HEK293T (cell line): ENCODE measurements at regions not wholly inside any gene's neighbourhood (a gene's known extent, or its start where the extent isn't known, plus 50 kb on each side); places are given as distances from the start of the nearest gene placed in this dataset.
"Not testable (repeated sequence)": the region's sequence is repeated elsewhere in the genome, so short reads cannot be mapped to it uniquely, and the experiment has no call there.

ENCODE experiments used
- BHLHE40 ChIP-seq: fragments of 450-650 bp; IDR thresholded peaks from 2 replicates; pipeline ENCODE4 v1.6.1; 2016; ENCODE audit warnings: mild to moderate bottlenecking, moderate library complexity, borderline replicate concordance
- FOXA1 ChIP-seq: fragments of 450-650 bp; IDR thresholded peaks from 2 replicates; pipeline ENCODE4 v1.6.1; 2016; ENCODE audit warnings: mild to moderate bottlenecking
- FOXK2 ChIP-seq: fragments of 450-650 bp; IDR thresholded peaks from 2 replicates; pipeline ENCODE4 v1.6.1; 2016; ENCODE audit warnings: mild to moderate bottlenecking
- FOXM1 ChIP-seq: fragments of 450-650 bp; IDR thresholded peaks from 2 replicates; pipeline ENCODE4 v1.6.1; 2017; ENCODE audit warnings: mild to moderate bottlenecking, borderline replicate concordance
- L3MBTL2 ChIP-seq: fragments of 450-650 bp; conservative IDR thresholded peaks from 2 replicates; pipeline ENCODE4 v1.6.1; 2016; ENCODE audit warnings: mild to moderate bottlenecking
- SUZ12 ChIP-seq: fragments of 450-650 bp; IDR thresholded peaks from 2 replicates; pipeline ENCODE4 v1.6.1; 2016; ENCODE audit warnings: mild to moderate bottlenecking
- TARDBP ChIP-seq: fragments of 450-650 bp; IDR thresholded peaks from 2 replicates; pipeline ENCODE4 v1.6.1; 2016
- ZNF384 ChIP-seq: fragments of 450-650 bp; IDR thresholded peaks from 2 replicates; pipeline ENCODE4 v1.6.1; 2016
- TF ChIP-seq, protein P1 (sequence below): fragments of 450-650 bp; IDR thresholded peaks from 2 replicates; pipeline ENCODE4 v1.6.1; 2016

GRCh38 chr5:34189752-34190411 is 146.9 kb upstream of the C1QTNF3 start:
- TF ChIP-seq, protein P1, sequence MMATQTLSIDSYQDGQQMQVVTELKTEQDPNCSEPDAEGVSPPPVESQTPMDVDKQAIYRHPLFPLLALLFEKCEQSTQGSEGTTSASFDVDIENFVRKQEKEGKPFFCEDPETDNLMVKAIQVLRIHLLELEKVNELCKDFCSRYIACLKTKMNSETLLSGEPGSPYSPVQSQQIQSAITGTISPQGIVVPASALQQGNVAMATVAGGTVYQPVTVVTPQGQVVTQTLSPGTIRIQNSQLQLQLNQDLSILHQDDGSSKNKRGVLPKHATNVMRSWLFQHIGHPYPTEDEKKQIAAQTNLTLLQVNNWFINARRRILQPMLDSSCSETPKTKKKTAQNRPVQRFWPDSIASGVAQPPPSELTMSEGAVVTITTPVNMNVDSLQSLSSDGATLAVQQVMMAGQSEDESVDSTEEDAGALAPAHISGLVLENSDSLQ, result not testable (repeated sequence)
- TF ChIP-seq FOXA1, FOXK2, FOXM1, L3MBTL2, TARDBP, SUZ12, ZNF384, BHLHE40: not testable (repeated sequence)
